Amygdala (tissue), 56 donors: ENCODE measurements at regions not wholly inside any gene's neighbourhood (a gene's known extent, or its start where the extent isn't known, plus 50 kb on each side); places are given as distances from the start of the nearest gene placed in this dataset.
"Not testable (repeated sequence)": the region's sequence is repeated elsewhere in the genome, so short reads cannot be mapped to it uniquely, and the experiment has no call there.

Experiments used
- DNase-seq, 56 donors: peaks; one replicate each; lab custom pipeline; 2025; lab: John Stamatoyannopoulos, UW

DNA sequence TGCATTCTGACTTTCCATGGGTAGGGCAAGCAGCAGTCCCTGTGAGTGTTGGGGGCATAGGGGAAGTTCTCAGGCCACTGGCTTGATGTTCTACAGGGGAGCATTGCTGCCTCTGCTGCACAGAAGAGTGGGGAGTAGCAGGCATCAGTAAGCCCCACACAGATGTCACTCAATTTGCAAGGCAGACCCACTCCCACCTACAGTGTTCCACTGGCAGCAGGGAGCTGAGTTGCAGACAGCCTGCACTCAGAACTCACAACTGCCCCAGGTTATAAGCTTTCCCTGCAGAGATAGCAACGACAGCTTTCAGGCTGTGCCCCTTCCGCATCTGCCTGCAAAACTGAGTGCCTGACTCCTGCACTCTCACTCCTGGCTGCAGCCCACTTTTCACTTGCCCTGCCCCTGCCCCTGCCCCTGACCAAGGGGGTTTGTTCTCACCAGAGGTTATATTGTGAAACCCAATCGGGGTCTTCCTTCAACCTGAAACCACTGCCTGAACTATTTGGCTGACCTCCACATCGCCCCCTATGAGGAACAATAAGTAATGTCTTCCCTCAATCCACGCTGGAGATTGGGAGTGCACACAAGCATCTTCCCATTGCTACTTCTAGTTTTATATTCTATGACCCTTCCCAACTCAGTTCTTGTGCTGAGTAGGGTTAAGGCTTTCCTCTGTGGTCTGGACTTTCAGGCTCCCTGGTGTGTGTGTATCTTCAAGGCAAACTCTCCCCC, 227.4 kb upstream of the CXorf51B start:
- DNase-seq = no peak

DNA sequence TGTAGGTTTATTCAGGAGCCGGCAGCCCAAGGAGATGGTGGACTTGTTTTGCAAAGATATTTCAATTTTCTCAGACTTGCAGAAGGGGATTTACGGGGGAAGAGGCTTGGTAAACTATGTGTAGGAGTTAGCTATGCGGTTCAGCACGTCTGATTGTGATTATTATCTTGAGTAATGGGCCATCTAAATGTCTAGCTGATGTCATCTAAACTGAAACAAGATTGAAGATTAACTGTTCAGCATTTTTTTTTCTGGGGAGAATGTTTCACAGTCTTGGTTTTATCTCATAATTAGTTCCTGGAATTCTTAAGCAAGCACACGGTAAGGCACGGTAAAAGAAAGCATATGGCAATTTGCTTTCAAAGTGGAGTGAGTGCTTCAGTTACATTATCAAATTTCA, 207.3 kb upstream of the CXorf51B start:
- no peak for DNase-seq

DNA sequence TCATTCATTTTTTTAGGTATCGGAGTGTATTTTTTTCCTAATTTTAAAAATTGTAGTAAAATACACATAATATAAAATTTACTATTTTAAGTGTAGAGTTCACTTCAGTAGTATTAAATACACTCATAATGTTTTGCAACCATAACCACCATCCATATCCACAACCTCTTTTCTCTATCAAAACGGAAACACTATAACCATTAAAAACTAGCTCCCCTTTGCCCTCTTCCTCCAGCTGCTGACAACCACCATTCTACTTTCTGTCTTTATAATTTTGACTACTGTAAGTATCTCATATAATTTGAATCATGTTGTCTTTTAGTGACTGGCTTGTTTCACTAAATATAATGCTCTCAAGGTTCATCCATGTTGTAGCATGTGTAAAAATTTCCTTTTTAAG, 205.4 kb upstream of the CXorf51B start:
- DNase-seq = no peak

DNA sequence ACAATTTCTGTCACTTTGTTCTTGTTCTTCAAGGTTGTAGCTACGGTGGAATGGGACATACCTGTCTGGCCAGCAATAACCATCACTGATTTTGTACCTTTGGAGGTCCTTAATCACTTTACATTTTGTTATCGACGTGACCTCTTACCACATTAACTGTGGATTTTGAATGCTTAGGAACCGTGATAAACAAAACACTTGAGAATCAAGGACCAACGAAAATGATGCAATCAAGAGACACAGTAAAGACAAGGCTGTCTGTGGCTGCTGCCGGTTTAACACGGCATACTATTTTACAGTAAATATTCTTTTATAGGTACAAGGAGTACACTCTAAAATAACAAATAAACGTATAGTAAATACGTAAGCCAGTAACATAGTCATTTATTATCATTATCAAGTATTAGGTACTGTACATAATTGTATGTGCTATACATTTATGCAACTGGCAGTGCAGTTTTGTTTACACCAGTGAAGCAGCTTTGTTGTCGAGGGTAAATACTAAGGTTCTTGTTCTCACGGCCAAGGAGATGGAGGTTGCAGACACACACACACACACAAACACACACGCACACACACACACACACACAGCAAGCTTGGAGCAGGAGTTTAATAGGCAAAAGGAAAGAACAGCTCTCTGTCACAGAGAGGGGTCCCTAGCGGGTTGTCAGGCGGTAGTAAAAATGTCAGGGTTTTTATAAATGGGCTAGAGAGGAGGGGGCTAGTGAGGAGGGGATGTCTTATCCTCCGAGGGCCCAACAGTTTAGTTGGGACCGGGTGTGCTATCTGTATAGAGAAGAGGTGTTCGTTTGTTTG, 194.7 kb upstream of the CXorf51B start:
- DNase-seq = no peak

DNA sequence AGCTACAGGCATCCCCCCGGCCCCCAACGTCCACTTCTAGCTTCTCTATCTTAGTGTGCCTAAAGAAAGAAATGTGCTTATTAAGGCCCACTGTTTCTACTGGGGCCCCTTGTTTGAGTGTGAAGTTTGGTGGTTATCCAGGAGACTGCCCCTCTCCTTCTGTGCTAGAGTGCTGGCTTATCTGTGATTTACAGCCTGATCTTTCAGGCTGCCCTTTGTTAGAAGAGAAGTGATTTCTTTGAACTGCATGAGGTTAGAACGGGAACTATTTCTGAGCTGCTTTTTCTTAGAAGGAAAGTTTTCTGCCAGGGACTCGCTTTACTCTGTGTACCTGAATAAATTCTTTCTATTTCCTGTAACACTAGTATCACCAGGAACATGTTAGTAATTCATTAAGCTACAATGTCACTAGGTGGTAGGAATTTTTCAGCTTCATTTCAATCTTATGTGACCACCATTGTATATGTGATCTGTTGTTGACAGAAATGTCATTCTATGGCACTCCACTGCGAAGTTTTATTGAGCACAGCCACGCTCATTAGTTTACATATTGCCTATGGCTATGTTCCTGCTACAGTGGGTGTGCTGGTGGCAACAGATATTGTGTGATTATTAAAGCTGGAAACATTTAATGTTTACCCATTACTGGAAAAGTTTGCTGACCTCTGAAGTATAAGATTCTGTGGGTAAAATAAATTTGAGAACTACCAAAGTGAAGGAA, 193.8 kb upstream of the CXorf51B start:
- DNase-seq = no peak

DNA sequence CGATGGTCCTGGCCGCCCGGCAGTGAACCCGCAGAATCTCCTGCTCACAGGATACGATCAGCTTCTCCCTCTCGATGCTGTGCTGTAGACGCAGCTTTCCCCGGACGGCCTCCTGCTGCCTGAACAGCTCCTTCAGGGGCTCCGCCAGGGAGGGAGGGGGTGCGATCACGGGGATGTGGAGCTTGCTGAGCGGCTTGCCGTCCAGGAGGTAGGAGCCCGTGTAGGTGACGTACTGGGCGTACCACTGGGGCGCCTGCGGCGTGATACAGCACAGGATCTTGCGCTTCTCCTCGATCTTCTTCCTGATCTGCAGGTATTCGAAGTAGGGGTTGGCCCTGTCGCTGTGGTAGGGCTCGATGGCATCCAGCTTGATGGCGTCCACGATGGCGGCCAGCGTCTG, 189.6 kb upstream of the CXorf51B start:
- not testable (repeated sequence) for DNase-seq

DNA sequence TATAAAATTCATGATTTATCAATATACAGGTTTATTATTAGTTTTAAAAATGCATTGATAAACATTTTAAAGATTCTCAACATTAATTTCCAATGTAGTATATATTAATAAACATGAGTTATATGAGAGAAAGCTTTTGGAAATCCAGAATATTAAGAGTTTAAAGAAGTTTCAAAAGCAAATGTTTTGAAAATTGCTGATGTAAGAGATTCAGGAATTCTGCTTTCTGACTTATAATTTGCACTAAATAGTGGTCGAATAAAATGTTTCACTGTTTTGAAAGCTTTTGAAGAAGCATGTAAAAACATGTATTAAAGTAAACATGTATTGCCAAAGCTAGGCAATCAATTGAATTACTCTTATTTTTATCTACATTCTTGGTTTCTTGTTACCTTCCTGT, 151.2 kb upstream of the CXorf51B start:
- no peak for DNase-seq

DNA sequence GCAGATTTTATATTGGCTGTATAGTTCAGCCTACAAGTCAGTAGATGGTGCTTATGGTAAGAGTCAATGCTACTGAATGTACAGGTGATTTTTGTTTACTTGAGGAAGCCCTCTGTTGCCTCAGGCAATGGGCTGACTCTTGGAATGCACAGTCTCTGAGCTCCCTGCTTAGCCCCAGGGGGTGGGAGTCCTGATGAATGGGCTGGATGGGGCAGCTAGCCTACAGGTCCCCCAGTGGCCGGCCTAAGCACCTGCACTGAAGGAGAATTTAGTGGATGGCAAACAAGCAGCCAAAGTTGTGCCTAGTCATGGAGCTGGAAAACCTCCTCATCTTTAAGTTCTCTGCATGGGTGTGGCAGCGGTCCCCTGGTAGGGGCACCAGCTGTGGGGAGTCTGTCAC, 101.8 kb upstream of the CXorf51B start:
- no peak for DNase-seq

DNA sequence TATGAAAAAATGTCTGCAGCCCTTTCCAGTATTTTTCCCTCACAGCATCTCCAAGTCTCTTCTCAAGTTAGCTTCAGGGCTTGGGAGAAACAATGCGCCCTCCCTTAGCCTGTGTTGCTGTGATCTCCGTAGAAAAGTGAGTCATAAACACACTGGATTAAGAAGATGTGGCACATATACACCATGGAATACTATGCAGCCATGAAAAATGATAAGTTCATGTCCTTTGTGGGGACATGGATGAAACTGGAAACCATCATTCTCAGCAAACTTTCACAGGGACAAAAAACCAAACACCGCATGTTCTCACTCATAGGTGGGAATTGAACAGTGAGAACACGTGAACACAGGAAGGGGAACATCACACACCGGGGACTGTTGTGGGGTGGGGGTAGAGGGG, 100.7 kb upstream of the CXorf51B start:
- not testable (repeated sequence) for DNase-seq

DNA sequence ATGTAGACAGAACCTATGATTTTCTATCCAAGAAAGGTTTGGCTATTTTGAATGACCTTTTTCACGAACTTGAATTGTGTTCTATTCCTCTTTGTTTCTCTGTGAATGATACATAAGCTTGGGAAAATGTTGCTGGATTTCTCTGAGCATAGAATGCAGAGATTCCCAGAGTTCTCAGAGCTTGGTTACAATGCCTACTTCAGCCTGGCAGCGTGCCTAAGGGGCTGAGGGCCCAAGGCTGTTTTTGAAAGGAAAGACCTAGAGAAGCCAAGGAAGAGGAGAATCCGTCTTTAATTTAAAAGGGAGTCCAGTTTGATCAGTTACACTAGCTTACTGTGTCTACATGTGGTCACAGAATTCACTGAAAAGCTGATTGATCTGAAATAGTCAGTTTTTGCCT, 55.3 kb upstream of the CXorf51B start:
- peak in 17 of 56 donors; percentile 0 to 19 (median 1) for DNase-seq

DNA sequence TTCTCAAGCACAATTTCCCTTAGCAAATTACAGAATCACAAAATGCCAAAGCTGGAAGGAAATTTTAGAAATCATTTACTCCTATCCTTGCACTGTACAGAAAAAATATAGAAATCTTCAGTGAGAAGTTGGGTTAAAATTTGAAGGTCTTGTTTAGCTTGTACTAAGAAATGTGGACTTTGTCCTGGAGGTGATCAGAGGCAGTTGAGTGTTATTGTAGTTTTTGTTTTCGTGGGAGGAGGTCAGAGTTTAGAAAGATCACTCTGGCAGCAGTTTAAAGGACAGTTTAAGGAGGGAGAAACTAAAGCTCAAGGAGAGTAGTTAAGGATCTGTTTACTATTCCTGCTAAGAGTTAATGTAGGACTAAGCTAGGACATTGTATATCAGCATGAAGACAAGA, 54.4 kb upstream of the CXorf51B start:
- no peak for DNase-seq
